ENCODE measurements at regions not wholly inside any gene's neighbourhood (a gene's known extent, or its start where the extent isn't known, plus 50 kb on each side); places are given as distances from the start of the nearest gene placed in this dataset.
"Not testable (repeated sequence)": the region's sequence is repeated elsewhere in the genome, so short reads cannot be mapped to it uniquely, and the experiment has no call there.

DNA sequence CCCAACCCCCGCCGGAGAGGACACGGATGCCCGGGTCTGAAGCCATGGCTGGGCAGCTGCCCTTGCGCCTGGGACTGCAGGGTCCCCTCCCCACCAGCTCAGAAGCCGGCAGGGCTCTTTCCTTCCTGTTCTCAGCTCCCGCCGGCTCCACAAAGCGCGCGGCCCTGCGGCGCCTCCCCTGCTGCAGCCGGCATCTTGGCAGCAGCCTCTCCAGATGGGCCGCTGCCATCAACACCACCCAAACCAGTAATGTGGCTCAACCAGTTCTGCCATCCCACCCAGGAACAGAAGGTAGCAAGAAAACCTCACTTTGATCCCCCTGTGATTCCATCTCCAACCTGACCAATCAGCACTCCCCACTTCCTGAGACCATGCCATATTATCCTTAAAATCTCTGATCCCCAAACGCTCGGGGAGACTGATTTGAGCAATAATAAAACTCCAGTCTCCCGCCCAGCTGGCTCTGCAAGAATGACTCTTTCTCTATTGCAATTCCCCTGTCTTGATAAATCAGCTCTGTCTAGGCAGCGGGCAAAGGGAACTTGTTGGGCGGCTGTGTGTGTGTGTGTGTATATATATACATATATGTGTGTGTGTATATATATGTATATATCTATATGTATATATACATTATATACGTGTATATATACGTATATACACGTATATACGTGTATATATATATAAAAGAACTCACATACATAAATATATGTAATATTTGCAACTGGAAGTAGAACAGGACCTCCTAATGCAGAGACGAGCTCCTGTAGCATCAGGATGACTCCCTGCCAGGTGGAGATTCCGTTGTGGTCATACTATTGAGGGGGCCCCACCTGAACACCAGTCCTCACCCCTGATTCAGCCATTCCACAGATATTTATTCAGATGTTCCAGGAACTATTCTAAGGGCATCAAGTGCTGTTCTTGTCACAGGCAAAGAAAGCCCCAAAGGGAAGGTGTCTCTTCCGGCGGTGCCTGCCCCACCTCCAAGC lies 1674.9 kb downstream of the SPATA31A7 start:
- not testable (repeated sequence) for H3K79me1 ChIP-seq (ENCODE audit: low read length)
- WGBS (ENCODE audit: extremely low coverage, insufficient coverage, low lambda C conversion rate), result no CpG with 5 or more reads among the region's 28 CpGs

DNA sequence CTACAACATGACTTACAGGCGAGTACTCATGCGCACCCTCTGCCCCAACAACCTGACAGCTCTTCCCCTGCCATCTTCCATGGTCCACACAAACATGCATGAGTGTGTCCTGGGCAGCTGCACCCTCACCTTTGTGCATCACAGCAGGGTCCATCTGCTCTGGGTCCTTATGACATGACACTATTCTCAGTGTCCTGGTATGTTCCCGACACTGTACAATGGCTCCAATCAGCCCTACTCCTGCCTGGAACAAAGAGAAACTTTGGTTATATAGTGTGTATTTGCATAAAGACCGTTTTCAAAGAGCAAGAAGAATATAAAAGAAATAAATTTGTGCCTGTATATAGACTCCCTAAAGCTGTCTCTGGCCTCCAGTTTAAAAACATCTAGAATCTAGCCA lies 1679.2 kb downstream of the SPATA31A7 start:
- H3K79me1 ChIP-seq (ENCODE audit: low read length); H2AK5ac ChIP-seq (ENCODE audit: low read length): not testable (repeated sequence)

More for the DNA sequence above, 1674.9 kb downstream of the SPATA31A7 start:
- not testable (repeated sequence) for H3K36me3 ChIP-seq (ENCODE audit: control insufficient read depth, insufficient read depth, low read length); H3K18ac ChIP-seq (ENCODE audit: low read length); H3K27ac ChIP-seq (ENCODE audit: low read depth, low read length); H3K79me2 ChIP-seq (ENCODE audit: control insufficient read depth, insufficient read depth, low read length); H2BK5ac ChIP-seq (ENCODE audit: low read length); H2BK120ac ChIP-seq (ENCODE audit: low read depth, low read length); H4K5ac ChIP-seq (ENCODE audit: low read length); H2BK15ac ChIP-seq (replicated peaks; ENCODE audit: low read depth); H4K8ac ChIP-seq (ENCODE audit: low read depth, low read length); H3K4ac ChIP-seq (ENCODE audit: low read depth, low read length); H3K27me3 ChIP-seq (ENCODE audit: insufficient read depth, low read length, poor library complexity); H3K23ac ChIP-seq (ENCODE audit: low read length); H2AK5ac ChIP-seq (ENCODE audit: low read length); H3K4me1 ChIP-seq (ENCODE audit: control insufficient read depth, low read depth, low read length); H3K4me3 ChIP-seq (ENCODE audit: low read length)
- H3K56ac ChIP-seq (ENCODE audit: low read length), result peak overlapping the region; percentile 25
- H3K4me2 ChIP-seq (ENCODE audit: low read length), result peak overlapping the region; percentile 27
- DNase-seq, result peak; percentile 86
- peak overlapping the region; percentile 29 for H3K9ac ChIP-seq (ENCODE audit: low read length)

DNA sequence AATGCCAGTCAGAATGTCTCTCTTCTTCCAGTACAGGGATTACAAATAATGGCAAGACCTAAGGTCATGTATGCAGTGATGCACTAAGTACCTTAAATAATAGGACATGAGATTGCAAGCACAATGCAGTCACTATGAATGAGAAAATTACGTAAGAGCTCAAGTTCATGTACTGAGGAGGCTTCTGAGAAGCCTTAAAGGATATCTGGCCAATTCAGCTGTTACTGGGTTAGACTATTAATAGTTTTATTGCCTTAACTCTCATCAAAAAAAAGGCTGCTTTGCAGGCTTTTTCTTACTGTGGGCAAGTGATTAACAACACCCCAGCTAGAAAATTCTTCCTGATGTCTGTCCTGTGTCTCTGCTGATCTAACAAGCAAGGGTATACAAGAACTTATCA lies 1681.9 kb downstream of the SPATA31A7 start:
- H3K27ac ChIP-seq (ENCODE audit: low read depth, low read length); H4K5ac ChIP-seq (ENCODE audit: low read length); H2BK15ac ChIP-seq (replicated peaks; ENCODE audit: low read depth); H2BK120ac ChIP-seq (ENCODE audit: low read depth, low read length); H2AK5ac ChIP-seq (ENCODE audit: low read length); H2BK5ac ChIP-seq (ENCODE audit: low read length); H3K9ac ChIP-seq (ENCODE audit: low read length); H3K4ac ChIP-seq (ENCODE audit: low read depth, low read length); H3K4me3 ChIP-seq (ENCODE audit: low read length); H3K4me2 ChIP-seq (ENCODE audit: low read length); H3K56ac ChIP-seq (ENCODE audit: low read length); H3K23ac ChIP-seq (ENCODE audit: low read length); H3K4me1 ChIP-seq (ENCODE audit: control insufficient read depth, low read depth, low read length); H3K27me3 ChIP-seq (ENCODE audit: insufficient read depth, low read length, poor library complexity); H3K36me3 ChIP-seq (ENCODE audit: control insufficient read depth, insufficient read depth, low read length); H4K8ac ChIP-seq (ENCODE audit: low read depth, low read length); H3K18ac ChIP-seq (ENCODE audit: low read length); H3K79me1 ChIP-seq (ENCODE audit: low read length); DNase-seq; H3K79me2 ChIP-seq (ENCODE audit: control insufficient read depth, insufficient read depth, low read length): not testable (repeated sequence)
- no CpG with 5 or more reads among the region's 1 CpG for WGBS (ENCODE audit: extremely low coverage, insufficient coverage, low lambda C conversion rate)

More for the DNA sequence above, 1679.2 kb downstream of the SPATA31A7 start:
- not testable (repeated sequence) for H3K56ac ChIP-seq (ENCODE audit: low read length); H3K36me3 ChIP-seq (ENCODE audit: control insufficient read depth, insufficient read depth, low read length); H3K23ac ChIP-seq (ENCODE audit: low read length); H3K9ac ChIP-seq (ENCODE audit: low read length); H3K18ac ChIP-seq (ENCODE audit: low read length); H3K27ac ChIP-seq (ENCODE audit: low read depth, low read length); H4K5ac ChIP-seq (ENCODE audit: low read length); H3K79me2 ChIP-seq (ENCODE audit: control insufficient read depth, insufficient read depth, low read length); H4K8ac ChIP-seq (ENCODE audit: low read depth, low read length); DNase-seq; H2BK120ac ChIP-seq (ENCODE audit: low read depth, low read length); H3K4me2 ChIP-seq (ENCODE audit: low read length); H3K4ac ChIP-seq (ENCODE audit: low read depth, low read length); H3K4me1 ChIP-seq (ENCODE audit: control insufficient read depth, low read depth, low read length); H3K4me3 ChIP-seq (ENCODE audit: low read length); H2BK15ac ChIP-seq (replicated peaks; ENCODE audit: low read depth); H2BK5ac ChIP-seq (ENCODE audit: low read length); H3K27me3 ChIP-seq (ENCODE audit: insufficient read depth, low read length, poor library complexity)
- no CpG with 5 or more reads among the region's 4 CpGs for WGBS (ENCODE audit: extremely low coverage, insufficient coverage, low lambda C conversion rate)

DNA sequence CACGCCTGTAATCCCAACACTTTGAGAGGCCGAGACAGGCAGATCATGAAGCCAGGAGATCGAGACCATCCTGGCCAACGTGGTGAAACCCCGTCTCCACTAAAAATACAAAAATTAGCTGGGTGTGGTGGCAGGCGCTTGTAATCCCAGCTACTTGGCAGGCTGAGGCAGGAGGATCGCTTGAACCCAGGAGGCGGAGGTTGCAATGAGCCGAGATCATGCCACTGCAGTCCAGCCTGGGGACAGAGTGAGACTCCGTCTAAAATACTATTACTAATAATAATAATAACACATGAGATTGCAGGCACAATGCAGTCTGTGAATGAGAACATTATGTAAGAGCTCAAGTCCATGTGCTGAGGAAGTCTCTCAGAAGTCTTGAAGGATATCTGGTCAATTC lies 1684.4 kb downstream of the SPATA31A7 start:
- not testable (repeated sequence) for DNase-seq; H3K9ac ChIP-seq (ENCODE audit: low read length); H4K8ac ChIP-seq (ENCODE audit: low read depth, low read length); H3K56ac ChIP-seq (ENCODE audit: low read length); H3K79me1 ChIP-seq (ENCODE audit: low read length); H4K5ac ChIP-seq (ENCODE audit: low read length); H2BK15ac ChIP-seq (replicated peaks; ENCODE audit: low read depth); H3K4ac ChIP-seq (ENCODE audit: low read depth, low read length); H3K4me3 ChIP-seq (ENCODE audit: low read length); H2BK120ac ChIP-seq (ENCODE audit: low read depth, low read length); H2BK5ac ChIP-seq (ENCODE audit: low read length); H3K27me3 ChIP-seq (ENCODE audit: insufficient read depth, low read length, poor library complexity); H3K18ac ChIP-seq (ENCODE audit: low read length); H2AK5ac ChIP-seq (ENCODE audit: low read length); H3K36me3 ChIP-seq (ENCODE audit: control insufficient read depth, insufficient read depth, low read length); H3K4me2 ChIP-seq (ENCODE audit: low read length); H3K79me2 ChIP-seq (ENCODE audit: control insufficient read depth, insufficient read depth, low read length); H3K23ac ChIP-seq (ENCODE audit: low read length); H3K4me1 ChIP-seq (ENCODE audit: control insufficient read depth, low read depth, low read length); H3K27ac ChIP-seq (ENCODE audit: low read depth, low read length)
- WGBS (ENCODE audit: extremely low coverage, insufficient coverage, low lambda C conversion rate), result no CpG with 5 or more reads among the region's 10 CpGs

DNA sequence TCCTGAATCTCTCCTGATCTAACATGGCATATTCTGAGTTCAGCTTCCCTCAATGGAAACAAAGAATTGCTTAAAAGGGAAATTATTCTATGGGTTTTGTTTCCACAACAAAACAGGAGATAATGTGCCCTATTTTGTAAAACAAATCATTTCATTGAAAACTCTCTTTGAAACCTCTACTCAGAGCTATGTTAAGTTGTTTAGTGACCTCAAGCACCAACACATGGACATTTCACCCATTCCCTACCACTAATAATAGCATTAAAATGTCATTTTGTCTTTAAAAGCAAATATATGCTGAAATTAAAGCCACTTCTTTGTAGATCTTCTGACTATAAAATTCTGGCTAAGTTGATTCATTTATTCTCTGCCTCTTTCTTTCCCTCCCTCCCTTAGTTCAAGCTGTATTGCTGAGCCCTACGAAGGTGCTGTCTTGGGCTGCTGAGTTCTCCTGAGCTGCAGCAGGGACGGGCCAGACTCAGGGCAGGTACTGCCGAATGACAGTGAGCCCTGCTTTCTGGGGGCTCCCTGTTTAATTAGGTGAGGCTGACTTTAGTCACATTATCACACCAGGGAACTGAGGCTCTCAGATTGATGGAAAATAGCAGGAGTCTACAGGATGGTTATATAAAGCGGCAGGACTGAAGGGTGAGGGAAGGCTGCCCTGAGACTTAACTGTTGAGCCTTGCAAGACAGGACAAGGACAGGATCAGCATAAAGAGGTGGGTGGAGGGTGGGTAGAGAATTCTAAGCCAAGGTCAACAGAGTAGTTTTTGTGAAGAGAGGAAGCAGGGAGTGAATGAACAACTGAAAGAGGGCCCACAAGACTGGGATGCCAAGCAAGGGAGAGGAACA lies 1685.1 kb downstream of the SPATA31A7 start:
- H4K5ac ChIP-seq (ENCODE audit: low read length); H3K56ac ChIP-seq (ENCODE audit: low read length); H2BK5ac ChIP-seq (ENCODE audit: low read length); H2BK15ac ChIP-seq (replicated peaks; ENCODE audit: low read depth); H3K79me1 ChIP-seq (ENCODE audit: low read length); DNase-seq; H3K4me3 ChIP-seq (ENCODE audit: low read length); H3K4ac ChIP-seq (ENCODE audit: low read depth, low read length); H3K79me2 ChIP-seq (ENCODE audit: control insufficient read depth, insufficient read depth, low read length); H3K4me1 ChIP-seq (ENCODE audit: control insufficient read depth, low read depth, low read length); H3K27ac ChIP-seq (ENCODE audit: low read depth, low read length); H2BK120ac ChIP-seq (ENCODE audit: low read depth, low read length); H3K36me3 ChIP-seq (ENCODE audit: control insufficient read depth, insufficient read depth, low read length); H3K27me3 ChIP-seq (ENCODE audit: insufficient read depth, low read length, poor library complexity); H3K9ac ChIP-seq (ENCODE audit: low read length); H3K18ac ChIP-seq (ENCODE audit: low read length); H4K8ac ChIP-seq (ENCODE audit: low read depth, low read length); H3K4me2 ChIP-seq (ENCODE audit: low read length); H3K23ac ChIP-seq (ENCODE audit: low read length); H2AK5ac ChIP-seq (ENCODE audit: low read length): not testable (repeated sequence)
- no CpG with 5 or more reads among the region's 4 CpGs for WGBS (ENCODE audit: extremely low coverage, insufficient coverage, low lambda C conversion rate)
